SK-N-SH (cell line): ENCODE measurements at regions not wholly inside any gene's neighbourhood (a gene's known extent, or its start where the extent isn't known, plus 50 kb on each side); places are given as distances from the start of the nearest gene placed in this dataset.

Source experiments
- CTCF ChIA-PET: fragments of 300-600, 350-600 bp; formaldehyde crosslinking; extraction: SDS; loops from one replicate; lab custom pipeline; 2021; lab: Yijun Ruan, JAX
- POLR2A ChIA-PET: fragments of 350-600 bp; sonication (Branson Sonifier 250); formaldehyde crosslinking; extraction: SDS; loops from one replicate; lab custom pipeline; 2020; ENCODE audit warnings: antibody characterized with exemption, inconsistent platforms; lab: Yijun Ruan, JAX
- DNase-seq: peaks from one replicate; pipeline ENCODE4 v3.0.0; 2012
- H2AFZ ChIP-seq: fragments of 200-600 bp; sonication (generic); 2 replicates; pipeline ENCODE4 v1.8.1; 2016; ENCODE audit warnings: antibody characterized with exemption, mild to moderate bottlenecking, low read depth
- H3F3A ChIP-seq: fragments of 200-600 bp; sonication (generic); replicated peaks from 2 replicates; pipeline ENCODE3; 2016; ENCODE audit warnings: antibody characterized with exemption, mild to moderate bottlenecking; ENCODE audit not compliant: insufficient read depth
- H3K27ac ChIP-seq, 2 experiments: fragments of 200-500 bp in 1 of 2; fragments of 200-600 bp in 1 of 2; sonication (Bioruptor generic) in 1 of 2; sonication (generic), shearing (Covaris generic) in 1 of 2; 2 replicates each; pipeline versions ENCODE4 v1.5.1 to v1.6.1; 2014 to 2016; ENCODE audit warnings: low read depth in 2 of 2, inconsistent platforms in 1 of 2, low read length in 1 of 2, mild to moderate bottlenecking in 1 of 2, mixed read lengths in 1 of 2
- H3K27me3 ChIP-seq: fragments of 200-600 bp; sonication (generic), shearing (Covaris generic); 2 replicates; pipeline ENCODE4 v1.6.1; 2016; ENCODE audit warnings: mixed run types; ENCODE audit not compliant: insufficient read depth
- H3K36me3 ChIP-seq, 2 experiments: fragments of 200-500 bp in 1 of 2; fragments of 200-600 bp in 1 of 2; sonication (Bioruptor generic) in 1 of 2; sonication (generic) in 1 of 2; replicated peaks in 1 of 2; 2 replicates each; pipeline versions ENCODE3 to v1.5.1; 2014 to 2016; ENCODE audit warnings: low read length in 1 of 2, mild to moderate bottlenecking in 1 of 2; ENCODE audit not compliant: insufficient read depth in 2 of 2, control insufficient read depth in 1 of 2
- H3K4me1 ChIP-seq, 2 experiments: fragments of 200-500 bp in 1 of 2; fragments of 200-600 bp in 1 of 2; sonication (Bioruptor generic) in 1 of 2; sonication (generic), shearing (Covaris generic) in 1 of 2; 2 replicates each; pipeline versions ENCODE4 v1.5.1 to v1.6.1; 2014 to 2016; ENCODE audit warnings: low read depth in 1 of 2, low read length in 1 of 2, mixed run types in 1 of 2; ENCODE audit not compliant: insufficient read depth in 2 of 2, control insufficient read depth in 1 of 2
- H3K4me2 ChIP-seq: fragments of 200-600 bp; sonication (generic), shearing (Covaris generic); 2 replicates; pipeline ENCODE4 v1.6.1; 2017; ENCODE audit warnings: mixed run types
- H3K4me3 ChIP-seq, 2 experiments: fragments of 200-500 bp in 1 of 2; fragments of 200-600 bp in 1 of 2; sonication (Bioruptor generic) in 1 of 2; sonication (generic), shearing (Covaris generic) in 1 of 2; 2 replicates each; pipeline versions ENCODE4 v1.5.1 to v1.8.1; 2014 to 2016; ENCODE audit warnings: low read depth in 2 of 2, inconsistent platforms in 1 of 2, low read length in 1 of 2, mild to moderate bottlenecking in 1 of 2, mixed read lengths in 1 of 2, moderate library complexity in 1 of 2
- H3K79me2 ChIP-seq: fragments of 200-600 bp; sonication (generic); 2 replicates; pipeline ENCODE4 v1.8.1; 2017; ENCODE audit warnings: mild to moderate bottlenecking; ENCODE audit not compliant: insufficient read depth
- H3K9ac ChIP-seq: fragments of 200-600 bp; sonication (generic); 2 replicates; pipeline ENCODE4 v1.6.1; 2017; ENCODE audit warnings: mixed run types
- H3K9me2 ChIP-seq: fragments of 200-600 bp; sonication (generic); 2 replicates; pipeline ENCODE4 v1.6.1; 2017; ENCODE audit warnings: mixed run types
- H3K9me3 ChIP-seq: fragments of 200-600 bp; sonication (generic); 2 replicates; pipeline ENCODE4 v1.6.1; 2017; ENCODE audit warnings: mixed run types, mild to moderate bottlenecking, moderate library complexity
- H4K20me1 ChIP-seq: fragments of 200-600 bp; sonication (generic); 2 replicates; pipeline ENCODE4 v1.6.1; 2017; ENCODE audit warnings: mild to moderate bottlenecking, mixed run types; ENCODE audit not compliant: insufficient read depth
- EP300 ChIP-seq, 2 experiments: IDR thresholded peaks; 2 replicates each; pipeline versions ENCODE4 v1.4.0 to v1.6.1; 2012; ENCODE audit warnings: borderline replicate concordance in 1 of 2, low read depth in 1 of 2, low read length in 1 of 2
- FOXM1 ChIP-seq: IDR thresholded peaks from 2 replicates; pipeline ENCODE4 v1.4.0; 2012; ENCODE audit warnings: low read depth, mild to moderate bottlenecking
- GABPA ChIP-seq: IDR thresholded peaks from 2 replicates; pipeline ENCODE4 v1.4.0; 2012; ENCODE audit warnings: low read depth, mild to moderate bottlenecking
- IRF3 ChIP-seq: fragments of 150-350 bp; IDR thresholded peaks from 2 replicates; pipeline ENCODE4 v1.6.1; 2016; ENCODE audit warnings: mild to moderate bottlenecking, low read depth, low read length
- MAX ChIP-seq: IDR thresholded peaks from 2 replicates; pipeline ENCODE4 v1.4.0; 2012; ENCODE audit warnings: low read depth
- MEF2A ChIP-seq: IDR thresholded peaks from 2 replicates; pipeline ENCODE4 v1.4.0; 2012; ENCODE audit warnings: low read depth, borderline replicate concordance
- MXI1 ChIP-seq: IDR thresholded peaks from 2 replicates; pipeline ENCODE4 v1.6.1; 2012; ENCODE audit warnings: mild to moderate bottlenecking, low read depth, low read length, improper control_type of control experiment
- NRF1 ChIP-seq: IDR thresholded peaks from 2 replicates; pipeline ENCODE4 v1.6.1; 2012; ENCODE audit warnings: low read depth, mild to moderate bottlenecking, low read length
- RCOR1 ChIP-seq: fragments of 150-350 bp; IDR thresholded peaks from 2 replicates; pipeline ENCODE4 v1.6.1; 2017; ENCODE audit warnings: antibody characterized with exemption, low read length
- REST ChIP-seq: IDR thresholded peaks from 2 replicates; pipeline ENCODE4 v1.6.1; 2012; ENCODE audit warnings: mild to moderate bottlenecking, low read depth, low read length, moderate library complexity
- TAF1 ChIP-seq: IDR thresholded peaks from 2 replicates; pipeline ENCODE4 v1.6.1; 2012; ENCODE audit warnings: low read depth, mild to moderate bottlenecking, low read length, moderate library complexity, borderline replicate concordance
- TEAD4 ChIP-seq: IDR thresholded peaks from 2 replicates; pipeline ENCODE4 v1.4.0; 2012; ENCODE audit warnings: mild to moderate bottlenecking, borderline replicate concordance; ENCODE audit not compliant: insufficient read depth
- WGBS: methylation state at CpG from one replicate; pipeline ENCODE4 v1.1.6; 2017; ENCODE audit warnings: low lambda C conversion rate; 5-methylcytosine and 5-hydroxymethylcytosine counted together
- TF ChIP-seq, protein P1 (sequence below): IDR thresholded peaks from 2 replicates; pipeline ENCODE4; 2012
- TF ChIP-seq, protein P2 (sequence below): IDR thresholded peaks from 2 replicates; pipeline ENCODE4 v1.4.0; 2012; ENCODE audit warnings: low read depth, borderline replicate concordance
- TF ChIP-seq, protein P3 (sequence below): fragments of 200-600 bp; sonication (generic); IDR thresholded peaks from 2 replicates; pipeline ENCODE4 v1.6.1; 2017; ENCODE audit warnings: antibody characterized with exemption, mild to moderate bottlenecking, moderate library complexity

DNA sequence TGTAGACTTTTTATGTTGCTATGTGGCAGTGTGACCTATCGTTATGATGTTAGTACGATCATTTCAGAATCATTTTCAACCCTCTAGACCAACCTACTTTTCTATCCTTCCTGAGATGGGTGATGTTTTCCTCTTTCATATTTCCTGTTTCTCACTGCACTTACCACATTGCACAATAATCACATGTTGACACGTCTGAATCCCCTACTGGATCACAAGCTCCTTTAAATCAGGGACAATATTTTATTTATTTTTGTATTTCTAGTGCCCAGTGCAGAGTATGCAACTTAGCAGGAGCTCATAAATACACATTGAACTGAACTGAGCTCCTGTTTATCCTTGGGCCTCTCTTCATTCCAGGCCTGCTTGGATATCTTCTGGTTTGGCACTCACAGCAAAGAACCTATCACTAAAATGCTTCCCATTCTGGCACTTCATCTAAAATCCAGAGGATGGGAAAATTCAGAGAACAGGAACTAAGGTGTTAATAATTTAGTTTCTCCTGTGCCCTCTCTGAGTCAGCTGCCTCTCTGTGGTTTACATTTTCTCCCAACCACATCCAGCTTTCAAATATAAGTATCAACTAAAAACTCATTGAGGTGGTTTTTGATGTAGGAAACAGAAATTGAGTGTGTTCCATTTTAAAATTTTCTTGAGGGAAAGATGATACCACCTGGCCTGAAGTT lies 69.4 kb upstream of the DYRK2 start:
- Histone ChIP-seq H3K4me3 (no peak overlapping the region), H3K4me2 (no peak overlapping the region), H3K4me1 (no peaks in the 10 kb centered on the region), H4K20me1 (no peaks in the 10 kb centered on the region), H3K9me3 (no peaks in the 10 kb centered on the region), H3K9ac (no peak overlapping the region), H2AFZ (no peak overlapping the region), H3K36me3 (no peaks in the 10 kb centered on the region)
- POLR2A ChIA-PET: no interaction called here
- DNase-seq: no peak
- CTCF ChIA-PET: interaction anchor here (1.4 kb wide), 1 partner anchor 20 kb away, joined by 3 read pairs; no protein-coding TSS in a partner anchor
- TF ChIP-seq TAF1: no peak
- TF ChIP-seq, protein P1, sequence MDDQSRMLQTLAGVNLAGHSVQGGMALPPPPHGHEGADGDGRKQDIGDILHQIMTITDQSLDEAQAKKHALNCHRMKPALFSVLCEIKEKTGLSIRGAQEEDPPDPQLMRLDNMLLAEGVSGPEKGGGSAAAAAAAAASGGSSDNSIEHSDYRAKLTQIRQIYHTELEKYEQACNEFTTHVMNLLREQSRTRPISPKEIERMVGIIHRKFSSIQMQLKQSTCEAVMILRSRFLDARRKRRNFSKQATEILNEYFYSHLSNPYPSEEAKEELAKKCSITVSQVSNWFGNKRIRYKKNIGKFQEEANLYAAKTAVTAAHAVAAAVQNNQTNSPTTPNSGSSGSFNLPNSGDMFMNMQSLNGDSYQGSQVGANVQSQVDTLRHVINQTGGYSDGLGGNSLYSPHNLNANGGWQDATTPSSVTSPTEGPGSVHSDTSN: no peak
- TF ChIP-seq MAX: no peak
- no peak for TF ChIP-seq RCOR1
- TF ChIP-seq IRF3: no peak
- TF ChIP-seq REST: no peak
- TF ChIP-seq MEF2A: no peak
- TF ChIP-seq GABPA: no peak
- no peak for TF ChIP-seq FOXM1
- no peak for TF ChIP-seq NRF1
- no peak for TF ChIP-seq MXI1
- TF ChIP-seq, protein P2, sequence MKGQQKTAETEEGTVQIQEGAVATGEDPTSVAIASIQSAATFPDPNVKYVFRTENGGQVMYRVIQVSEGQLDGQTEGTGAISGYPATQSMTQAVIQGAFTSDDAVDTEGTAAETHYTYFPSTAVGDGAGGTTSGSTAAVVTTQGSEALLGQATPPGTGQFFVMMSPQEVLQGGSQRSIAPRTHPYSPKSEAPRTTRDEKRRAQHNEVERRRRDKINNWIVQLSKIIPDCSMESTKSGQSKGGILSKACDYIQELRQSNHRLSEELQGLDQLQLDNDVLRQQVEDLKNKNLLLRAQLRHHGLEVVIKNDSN: no peak
- TF ChIP-seq TEAD4: no peak
- TF ChIP-seq, protein P3, sequence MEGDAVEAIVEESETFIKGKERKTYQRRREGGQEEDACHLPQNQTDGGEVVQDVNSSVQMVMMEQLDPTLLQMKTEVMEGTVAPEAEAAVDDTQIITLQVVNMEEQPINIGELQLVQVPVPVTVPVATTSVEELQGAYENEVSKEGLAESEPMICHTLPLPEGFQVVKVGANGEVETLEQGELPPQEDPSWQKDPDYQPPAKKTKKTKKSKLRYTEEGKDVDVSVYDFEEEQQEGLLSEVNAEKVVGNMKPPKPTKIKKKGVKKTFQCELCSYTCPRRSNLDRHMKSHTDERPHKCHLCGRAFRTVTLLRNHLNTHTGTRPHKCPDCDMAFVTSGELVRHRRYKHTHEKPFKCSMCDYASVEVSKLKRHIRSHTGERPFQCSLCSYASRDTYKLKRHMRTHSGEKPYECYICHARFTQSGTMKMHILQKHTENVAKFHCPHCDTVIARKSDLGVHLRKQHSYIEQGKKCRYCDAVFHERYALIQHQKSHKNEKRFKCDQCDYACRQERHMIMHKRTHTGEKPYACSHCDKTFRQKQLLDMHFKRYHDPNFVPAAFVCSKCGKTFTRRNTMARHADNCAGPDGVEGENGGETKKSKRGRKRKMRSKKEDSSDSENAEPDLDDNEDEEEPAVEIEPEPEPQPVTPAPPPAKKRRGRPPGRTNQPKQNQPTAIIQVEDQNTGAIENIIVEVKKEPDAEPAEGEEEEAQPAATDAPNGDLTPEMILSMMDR: no peak
- TF ChIP-seq EP300 (IDR thresholded peaks at IDR 0.05; ENCODE audit: borderline replicate concordance in 1 of 2, low read depth in 1 of 2, low read length in 1 of 2): no peak
- TF ChIP-seq, all 33 proteins: peak for 0
- H3F3A ChIP-seq: no peaks in the 10 kb centered on the region
- H3K9me2 ChIP-seq: no peaks in the 10 kb centered on the region
- no peaks in the 10 kb centered on the region for H3K79me2 ChIP-seq
- no peaks in the 10 kb centered on the region for H3K27me3 ChIP-seq
- no peak overlapping the region for H3K27ac ChIP-seq
- 73% methylated on average over 3 of the region's 3 CpGs for WGBS
